IMR-90 (cell line): ENCODE measurements at regions not wholly inside any gene's neighbourhood (a gene's known extent, or its start where the extent isn't known, plus 50 kb on each side); places are given as distances from the start of the nearest gene placed in this dataset.

Experiments used
- BHLHE40 ChIP-seq: fragments of 150-350 bp; IDR thresholded peaks from 2 replicates; pipeline ENCODE4 v1.6.1; 2016; ENCODE audit warnings: mild to moderate bottlenecking, low read depth, low read length
- TF ChIP-seq, protein P1 (sequence below): fragments of 150-350 bp; IDR thresholded peaks from 2 replicates; pipeline ENCODE4 v1.6.1; 2016; ENCODE audit warnings: low read depth, mild to moderate bottlenecking, low read length, moderate library complexity, borderline replicate concordance
- TF ChIP-seq, protein P2 (sequence below): conservative IDR thresholded peaks from 2 replicates; pipeline ENCODE4 v1.5.1; 2012; ENCODE audit warnings: mild to moderate bottlenecking, low read depth, low read length, improper control_type of control experiment

DNA sequence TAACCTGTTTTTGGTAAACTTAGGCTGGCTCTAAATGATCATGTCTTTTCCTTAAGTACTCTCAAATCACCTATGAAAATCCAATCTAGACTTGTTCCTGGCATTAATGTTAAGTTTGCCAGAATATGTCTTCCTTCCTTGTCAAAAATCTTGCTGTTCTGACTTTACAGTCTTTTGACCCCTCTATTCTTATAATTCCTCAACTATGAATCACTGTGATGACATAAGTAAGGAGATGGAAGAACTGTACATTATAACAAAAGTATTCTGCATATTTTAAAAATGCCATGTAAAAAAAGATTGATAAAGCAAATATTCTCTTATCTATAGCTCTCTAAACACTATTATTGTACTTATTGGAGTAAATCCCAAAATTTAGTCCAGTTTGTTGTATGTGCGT lies 51.4 kb upstream of the BAZ1A start:
- TF ChIP-seq, protein P1, sequence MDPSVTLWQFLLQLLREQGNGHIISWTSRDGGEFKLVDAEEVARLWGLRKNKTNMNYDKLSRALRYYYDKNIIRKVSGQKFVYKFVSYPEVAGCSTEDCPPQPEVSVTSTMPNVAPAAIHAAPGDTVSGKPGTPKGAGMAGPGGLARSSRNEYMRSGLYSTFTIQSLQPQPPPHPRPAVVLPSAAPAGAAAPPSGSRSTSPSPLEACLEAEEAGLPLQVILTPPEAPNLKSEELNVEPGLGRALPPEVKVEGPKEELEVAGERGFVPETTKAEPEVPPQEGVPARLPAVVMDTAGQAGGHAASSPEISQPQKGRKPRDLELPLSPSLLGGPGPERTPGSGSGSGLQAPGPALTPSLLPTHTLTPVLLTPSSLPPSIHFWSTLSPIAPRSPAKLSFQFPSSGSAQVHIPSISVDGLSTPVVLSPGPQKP: no peak
- TF ChIP-seq, protein P2, sequence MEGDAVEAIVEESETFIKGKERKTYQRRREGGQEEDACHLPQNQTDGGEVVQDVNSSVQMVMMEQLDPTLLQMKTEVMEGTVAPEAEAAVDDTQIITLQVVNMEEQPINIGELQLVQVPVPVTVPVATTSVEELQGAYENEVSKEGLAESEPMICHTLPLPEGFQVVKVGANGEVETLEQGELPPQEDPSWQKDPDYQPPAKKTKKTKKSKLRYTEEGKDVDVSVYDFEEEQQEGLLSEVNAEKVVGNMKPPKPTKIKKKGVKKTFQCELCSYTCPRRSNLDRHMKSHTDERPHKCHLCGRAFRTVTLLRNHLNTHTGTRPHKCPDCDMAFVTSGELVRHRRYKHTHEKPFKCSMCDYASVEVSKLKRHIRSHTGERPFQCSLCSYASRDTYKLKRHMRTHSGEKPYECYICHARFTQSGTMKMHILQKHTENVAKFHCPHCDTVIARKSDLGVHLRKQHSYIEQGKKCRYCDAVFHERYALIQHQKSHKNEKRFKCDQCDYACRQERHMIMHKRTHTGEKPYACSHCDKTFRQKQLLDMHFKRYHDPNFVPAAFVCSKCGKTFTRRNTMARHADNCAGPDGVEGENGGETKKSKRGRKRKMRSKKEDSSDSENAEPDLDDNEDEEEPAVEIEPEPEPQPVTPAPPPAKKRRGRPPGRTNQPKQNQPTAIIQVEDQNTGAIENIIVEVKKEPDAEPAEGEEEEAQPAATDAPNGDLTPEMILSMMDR: no peak
- no peak for TF ChIP-seq BHLHE40
